ENCODE measurements at regions not wholly inside any gene's neighbourhood (a gene's known extent, or its start where the extent isn't known, plus 50 kb on each side); places are given as distances from the start of the nearest gene placed in this dataset.
"Not testable (repeated sequence)": the region's sequence is repeated elsewhere in the genome, so short reads cannot be mapped to it uniquely, and the experiment has no call there.

- H3K4me3 ChIP-seq (ENCODE audit: low read depth, poor library complexity, severe bottlenecking): no peak overlapping the region
- WGBS, 2 donors: 97% methylated on average over 37 to 44 of the region's 54 CpGs
- intact Hi-C loops (cut with DNase I; ENCODE audit: low total_unique reads): no loop called here
- no peak for TF ChIP-seq POLR2A (IDR thresholded peaks at IDR 0.05)
- TF ChIP-seq CTCF (IDR thresholded peaks at IDR 0.05): no peak
- DNase-seq (ENCODE audit: low spot score in 2 of 2): no peak
These were observed 120.5 kb upstream of the TMEM170B start for GRCh38 chr6:11416936-11417576.

GRCh38 chr6:11416099-11416935 lies 121.2 kb upstream of the TMEM170B start:
- intact Hi-C loops (cut with DNase I; ENCODE audit: low total_unique reads); H3K4me3 ChIP-seq (ENCODE audit: low read depth, poor library complexity, severe bottlenecking); DNase-seq (ENCODE audit: low spot score in 2 of 2): not testable (repeated sequence)
- 74 to 82% methylated on average over 7 of the region's 7 CpGs for WGBS, 2 donors

- TF ChIP-seq CTCF (IDR thresholded peaks at IDR 0.05): no peak
- TF ChIP-seq POLR2A (IDR thresholded peaks at IDR 0.05): no peak
- intact Hi-C loops (cut with DNase I; ENCODE audit: low total_unique reads): no loop called here
- WGBS, 2 donors: 95 to 98% methylated on average over 7 of the region's 7 CpGs
These were observed 122.0 kb upstream of the TMEM170B start for GRCh38 chr6:11415557-11415956.

GRCh38 chr6:11414176-11414963 lies 123.2 kb upstream of the TMEM170B start:
- TF ChIP-seq CTCF (IDR thresholded peaks at IDR 0.05): no peak
- no peak for TF ChIP-seq POLR2A (IDR thresholded peaks at IDR 0.05)
- no peak for DNase-seq (ENCODE audit: low spot score in 2 of 2)
- intact Hi-C loops (cut with DNase I; ENCODE audit: low total_unique reads): no loop called here
- no peak overlapping the region for H3K4me3 ChIP-seq (ENCODE audit: low read depth, poor library complexity, severe bottlenecking)
- WGBS, 2 donors: 65 to 68% methylated on average over 2 of the region's 2 CpGs

More at GRCh38 chr6:11415557-11415956, 122.0 kb upstream of the TMEM170B start:
- DNase-seq (ENCODE audit: low spot score in 2 of 2): no peak
- no peak overlapping the region for H3K4me3 ChIP-seq (ENCODE audit: low read depth, poor library complexity, severe bottlenecking)

- no peak for DNase-seq (ENCODE audit: low spot score in 2 of 2)
- TF ChIP-seq CTCF (IDR thresholded peaks at IDR 0.05): no peak
- no peak for TF ChIP-seq POLR2A (IDR thresholded peaks at IDR 0.05)
- 71 to 97% methylated on average over 2 of the region's 2 CpGs for WGBS, 2 donors
- intact Hi-C loops (cut with DNase I; ENCODE audit: low total_unique reads): no loop called here
- H3K4me3 ChIP-seq (ENCODE audit: low read depth, poor library complexity, severe bottlenecking): no peak overlapping the region
These were observed 123.8 kb upstream of the TMEM170B start for GRCh38 chr6:11413728-11414127.

All from lower leg skin (tissue), 4 donors.